Chondrocyte (in vitro differentiated cells): ENCODE measurements at regions not wholly inside any gene's neighbourhood (a gene's known extent, or its start where the extent isn't known, plus 50 kb on each side); places are given as distances from the start of the nearest gene placed in this dataset.
A peak's percentile ranks its signal among the peaks of the same experiment; 100 is the strongest.

ENCODE experiments used
- DNase-seq: peaks from one replicate; pipeline ENCODE4 v3.0.0; 2021; ENCODE audit warnings: mixed read lengths, low spot score
- H3K27ac Mint-ChIP-seq: one replicate; pipeline ENCODE4 v1.8.0; 2021; ENCODE audit warnings: mild to moderate bottlenecking, moderate library complexity, mixed read lengths; ENCODE audit not compliant: unreplicated experiment
- H3K27me3 Mint-ChIP-seq: 2 replicates; pipeline ENCODE4 v1.8.0; 2021; ENCODE audit warnings: low read depth, mixed read lengths
- H3K36me3 Mint-ChIP-seq: 2 replicates; pipeline ENCODE4 v1.8.0; 2021; ENCODE audit warnings: low read depth, mixed read lengths
- H3K4me1 Mint-ChIP-seq: 2 replicates; pipeline ENCODE4 v1.8.0; 2021; ENCODE audit warnings: low read depth, mild to moderate bottlenecking, mixed read lengths
- H3K4me3 Mint-ChIP-seq: one replicate; pipeline ENCODE4 v1.8.0; 2021; ENCODE audit warnings: mild to moderate bottlenecking, moderate library complexity, mixed read lengths; ENCODE audit not compliant: unreplicated experiment
- H3K9me3 Mint-ChIP-seq: 2 replicates; pipeline ENCODE4 v1.8.0; 2021; ENCODE audit warnings: low read depth, mixed read lengths
- TF ChIP-seq, protein P1 (sequence below): fragments of 200-600 bp; sonication (generic); IDR thresholded peaks from 2 replicates; pipeline ENCODE4 v1.5.0; 2021; ENCODE audit warnings: antibody characterized with exemption, mild to moderate bottlenecking, moderate library complexity

GRCh38 chr6:10033223-10033829 is 381.5 kb downstream of the TFAP2A start:
- TF ChIP-seq, protein P1, sequence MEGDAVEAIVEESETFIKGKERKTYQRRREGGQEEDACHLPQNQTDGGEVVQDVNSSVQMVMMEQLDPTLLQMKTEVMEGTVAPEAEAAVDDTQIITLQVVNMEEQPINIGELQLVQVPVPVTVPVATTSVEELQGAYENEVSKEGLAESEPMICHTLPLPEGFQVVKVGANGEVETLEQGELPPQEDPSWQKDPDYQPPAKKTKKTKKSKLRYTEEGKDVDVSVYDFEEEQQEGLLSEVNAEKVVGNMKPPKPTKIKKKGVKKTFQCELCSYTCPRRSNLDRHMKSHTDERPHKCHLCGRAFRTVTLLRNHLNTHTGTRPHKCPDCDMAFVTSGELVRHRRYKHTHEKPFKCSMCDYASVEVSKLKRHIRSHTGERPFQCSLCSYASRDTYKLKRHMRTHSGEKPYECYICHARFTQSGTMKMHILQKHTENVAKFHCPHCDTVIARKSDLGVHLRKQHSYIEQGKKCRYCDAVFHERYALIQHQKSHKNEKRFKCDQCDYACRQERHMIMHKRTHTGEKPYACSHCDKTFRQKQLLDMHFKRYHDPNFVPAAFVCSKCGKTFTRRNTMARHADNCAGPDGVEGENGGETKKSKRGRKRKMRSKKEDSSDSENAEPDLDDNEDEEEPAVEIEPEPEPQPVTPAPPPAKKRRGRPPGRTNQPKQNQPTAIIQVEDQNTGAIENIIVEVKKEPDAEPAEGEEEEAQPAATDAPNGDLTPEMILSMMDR: no peak
- no peak for DNase-seq
- Mint-ChIP-seq H3K27ac (no peak overlapping the region), H3K4me1 (peaks cover 10% of the 10 kb centered on the region), H3K4me3 (no peak overlapping the region), H3K27me3 (no peaks in the 10 kb centered on the region), H3K9me3 (no peaks in the 10 kb centered on the region), H3K36me3 (no peaks in the 10 kb centered on the region)

- no peaks in the 10 kb centered on the region for H3K36me3 Mint-ChIP-seq
- no peak for DNase-seq
- TF ChIP-seq, protein P1: no peak
- peaks cover 10% of the 10 kb centered on the region for H3K4me1 Mint-ChIP-seq
- no peak overlapping the region for H3K27ac Mint-ChIP-seq
- no peaks in the 10 kb centered on the region for H3K27me3 Mint-ChIP-seq
- no peak overlapping the region for H3K4me3 Mint-ChIP-seq
- H3K9me3 Mint-ChIP-seq: no peaks in the 10 kb centered on the region
These were observed 383.3 kb downstream of the TFAP2A start for GRCh38 chr6:10031617-10032016.

GRCh38 chr6:10030942-10031537 is 383.8 kb downstream of the TFAP2A start:
- peaks cover 10% of the 10 kb centered on the region for H3K4me1 Mint-ChIP-seq
- no peaks in the 10 kb centered on the region for H3K27me3 Mint-ChIP-seq
- H3K36me3 Mint-ChIP-seq: no peaks in the 10 kb centered on the region
- H3K4me3 Mint-ChIP-seq: no peak overlapping the region
- H3K27ac Mint-ChIP-seq: no peak overlapping the region
- no peak for DNase-seq
- no peaks in the 10 kb centered on the region for H3K9me3 Mint-ChIP-seq
- TF ChIP-seq, protein P1: peak; percentile 84

DNA sequence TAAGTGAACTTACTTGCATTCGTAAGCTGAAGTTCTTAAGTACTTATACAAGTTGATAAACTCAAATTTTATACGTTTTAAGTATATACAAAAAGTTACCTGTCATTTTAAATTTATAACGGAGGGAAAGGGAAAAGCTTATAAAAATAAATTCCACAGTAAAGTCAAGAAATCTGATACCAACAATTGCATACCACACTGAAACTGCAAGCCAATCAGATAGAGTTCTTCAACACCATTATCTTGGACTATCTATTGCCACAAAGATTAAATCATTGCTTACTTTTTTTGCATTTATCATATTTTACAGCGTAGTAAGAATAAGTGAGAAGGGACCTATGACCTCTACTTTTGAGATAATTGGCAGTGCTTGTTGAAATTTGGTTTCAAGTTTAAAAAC is 386.7 kb downstream of the TFAP2A start:
- Mint-ChIP-seq H3K4me3 (no peak overlapping the region), H3K9me3 (no peaks in the 10 kb centered on the region)

DNA sequence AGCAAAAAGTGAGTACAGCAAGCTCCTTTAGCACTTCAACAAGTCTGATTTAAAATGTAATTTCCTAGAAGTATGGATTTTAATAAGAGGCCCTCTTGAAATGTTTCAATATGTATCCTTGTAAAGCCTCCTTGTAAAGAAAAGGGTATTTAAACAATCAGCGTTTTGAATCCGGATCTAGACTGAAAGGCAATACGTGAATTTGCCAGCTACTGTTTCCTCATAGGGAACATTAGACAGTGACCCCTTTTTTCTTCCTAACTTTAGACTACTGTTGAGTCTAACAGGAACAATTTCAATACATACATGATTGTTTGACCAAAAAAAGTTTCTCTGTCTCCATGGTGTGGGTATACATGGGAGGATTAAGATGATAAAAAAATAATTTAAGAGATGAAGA is 395.0 kb downstream of the TFAP2A start:
- no peaks in the 10 kb centered on the region for H3K36me3 Mint-ChIP-seq
- DNase-seq: no peak
- no peaks in the 10 kb centered on the region for H3K9me3 Mint-ChIP-seq
- H3K4me1 Mint-ChIP-seq: no peaks in the 10 kb centered on the region
- H3K27me3 Mint-ChIP-seq: peaks cover 2% of the 10 kb centered on the region
- no peak overlapping the region for H3K27ac Mint-ChIP-seq
- no peak overlapping the region for H3K4me3 Mint-ChIP-seq
- TF ChIP-seq, protein P1: no peak

More for the DNA sequence above, 386.7 kb downstream of the TFAP2A start:
- no peak overlapping the region for H3K27ac Mint-ChIP-seq
- H3K27me3 Mint-ChIP-seq: no peaks in the 10 kb centered on the region
- DNase-seq: no peak
- H3K36me3 Mint-ChIP-seq: no peaks in the 10 kb centered on the region
- TF ChIP-seq, protein P1: no peak
- peaks cover 3% of the 10 kb centered on the region for H3K4me1 Mint-ChIP-seq
